HCT116 (cell line): ENCODE measurements at regions not wholly inside any gene's neighbourhood (a gene's known extent, or its start where the extent isn't known, plus 50 kb on each side); places are given as distances from the start of the nearest gene placed in this dataset.

Source experiments
- ELF1 ChIP-seq: IDR thresholded peaks from 2 replicates; pipeline ENCODE4 v1.6.1; 2012; ENCODE audit warnings: low read depth, borderline replicate concordance
- EZH2 ChIP-seq: fragments of 200-600 bp; sonication (generic); IDR thresholded peaks from 2 replicates; pipeline ENCODE4 v1.6.1; 2017; ENCODE audit warnings: antibody characterized with exemption, mixed run types
- POLR2A ChIP-seq: IDR thresholded peaks from 2 replicates; pipeline ENCODE4 v1.7.0; 2011; ENCODE audit warnings: borderline replicate concordance; ENCODE audit not compliant: insufficient read depth, insufficient read length; ENCODE audit errors: extremely low read depth
- POLR2AphosphoS5 ChIP-seq: IDR thresholded peaks from 2 replicates; pipeline ENCODE4 v1.6.1; 2011; ENCODE audit warnings: mild to moderate bottlenecking, low read depth, low read length, moderate library complexity
- RAD21 ChIP-seq: IDR thresholded peaks from 2 replicates; pipeline ENCODE4 v1.6.1; 2012; ENCODE audit warnings: low read depth, mild to moderate bottlenecking
- SIN3A ChIP-seq: IDR thresholded peaks from 2 replicates; pipeline ENCODE4 v1.6.1; 2012; ENCODE audit warnings: low read depth
- SP1 ChIP-seq: IDR thresholded peaks from 2 replicates; pipeline ENCODE4 v1.6.1; 2012; ENCODE audit warnings: low read depth
- YY1 ChIP-seq: IDR thresholded peaks from 2 replicates; pipeline ENCODE4 v1.6.1; 2011; ENCODE audit warnings: low read length, low read depth, moderate library complexity, mild to moderate bottlenecking; ENCODE audit not compliant: insufficient replicate concordance; ENCODE audit errors: extremely low read depth
- ZNF274 ChIP-seq: fragments of 200-500 bp; sonication (Bioruptor generic); IDR thresholded peaks from 2 replicates; pipeline ENCODE4 v1.6.1; 2014; ENCODE audit warnings: mild to moderate bottlenecking, low read depth, low read length, inconsistent platforms
- TF ChIP-seq, protein P1 (sequence below), 3 experiments: fragments of 200-600 bp in 1 of 3; sonication (generic) in 1 of 3; IDR thresholded peaks in 2 of 3; conservative IDR thresholded peaks in 1 of 3; 2 replicates each; pipeline ENCODE4 v1.5.1; 2012 to 2017; ENCODE audit warnings: low read depth in 2 of 3, low read length in 2 of 3, antibody characterized with exemption in 1 of 3, borderline replicate concordance in 1 of 3, control low read depth in 1 of 3, mild to moderate bottlenecking in 1 of 3, mixed read lengths in 1 of 3, mixed run types in 1 of 3, moderate library complexity in 1 of 3; ENCODE audit not compliant: insufficient read depth in 1 of 3
- TF ChIP-seq, protein P2 (sequence below): IDR thresholded peaks from 2 replicates; pipeline ENCODE4 v1.6.1; 2012
- TF ChIP-seq, protein P3 (sequence below): IDR thresholded peaks from 2 replicates; pipeline ENCODE4 v1.6.1; 2012
- TF ChIP-seq, protein P4 (sequence below): IDR thresholded peaks from 2 replicates; pipeline ENCODE4 v1.6.1; 2012; ENCODE audit warnings: low read depth

DNA sequence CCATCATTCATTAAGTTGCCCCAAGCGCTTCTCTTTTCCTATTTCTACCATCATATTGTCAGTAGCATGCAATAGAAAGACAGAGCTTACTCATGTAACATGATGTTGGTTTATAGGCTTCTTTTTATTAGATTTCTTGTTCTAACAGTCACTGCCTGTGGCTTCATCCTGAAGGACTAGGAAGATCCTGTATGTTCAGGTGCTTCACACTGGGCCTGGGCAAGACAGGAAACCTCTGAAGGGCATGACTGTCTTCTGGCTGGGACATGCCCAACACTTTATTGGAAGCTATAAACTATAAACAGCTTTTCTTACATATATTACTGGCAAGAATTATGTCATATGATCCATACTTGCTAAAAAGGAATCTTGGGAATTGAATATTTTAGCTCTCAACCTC lies 258.4 kb upstream of the AKR1E2 start:
- TF ChIP-seq, protein P1, sequence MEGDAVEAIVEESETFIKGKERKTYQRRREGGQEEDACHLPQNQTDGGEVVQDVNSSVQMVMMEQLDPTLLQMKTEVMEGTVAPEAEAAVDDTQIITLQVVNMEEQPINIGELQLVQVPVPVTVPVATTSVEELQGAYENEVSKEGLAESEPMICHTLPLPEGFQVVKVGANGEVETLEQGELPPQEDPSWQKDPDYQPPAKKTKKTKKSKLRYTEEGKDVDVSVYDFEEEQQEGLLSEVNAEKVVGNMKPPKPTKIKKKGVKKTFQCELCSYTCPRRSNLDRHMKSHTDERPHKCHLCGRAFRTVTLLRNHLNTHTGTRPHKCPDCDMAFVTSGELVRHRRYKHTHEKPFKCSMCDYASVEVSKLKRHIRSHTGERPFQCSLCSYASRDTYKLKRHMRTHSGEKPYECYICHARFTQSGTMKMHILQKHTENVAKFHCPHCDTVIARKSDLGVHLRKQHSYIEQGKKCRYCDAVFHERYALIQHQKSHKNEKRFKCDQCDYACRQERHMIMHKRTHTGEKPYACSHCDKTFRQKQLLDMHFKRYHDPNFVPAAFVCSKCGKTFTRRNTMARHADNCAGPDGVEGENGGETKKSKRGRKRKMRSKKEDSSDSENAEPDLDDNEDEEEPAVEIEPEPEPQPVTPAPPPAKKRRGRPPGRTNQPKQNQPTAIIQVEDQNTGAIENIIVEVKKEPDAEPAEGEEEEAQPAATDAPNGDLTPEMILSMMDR (IDR thresholded peaks at IDR 0.05 in 2 of 3, conservative IDR thresholded peaks at IDR 0.05 in 1 of 3; ENCODE audit: borderline replicate concordance in 1 of 3, insufficient read depth in 1 of 3, low read depth in 2 of 3, low read length in 2 of 3), result no peak
- no peak for TF ChIP-seq ZNF274
- TF ChIP-seq, protein P2, sequence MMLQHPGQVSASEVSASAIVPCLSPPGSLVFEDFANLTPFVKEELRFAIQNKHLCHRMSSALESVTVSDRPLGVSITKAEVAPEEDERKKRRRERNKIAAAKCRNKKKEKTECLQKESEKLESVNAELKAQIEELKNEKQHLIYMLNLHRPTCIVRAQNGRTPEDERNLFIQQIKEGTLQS, result no peak
- TF ChIP-seq POLR2AphosphoS5, result no peak
- TF ChIP-seq, protein P3, sequence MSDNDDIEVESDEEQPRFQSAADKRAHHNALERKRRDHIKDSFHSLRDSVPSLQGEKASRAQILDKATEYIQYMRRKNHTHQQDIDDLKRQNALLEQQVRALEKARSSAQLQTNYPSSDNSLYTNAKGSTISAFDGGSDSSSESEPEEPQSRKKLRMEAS, result no peak
- no peak for TF ChIP-seq SP1
- TF ChIP-seq ELF1, result no peak
- no peak for TF ChIP-seq RAD21
- TF ChIP-seq, protein P4, sequence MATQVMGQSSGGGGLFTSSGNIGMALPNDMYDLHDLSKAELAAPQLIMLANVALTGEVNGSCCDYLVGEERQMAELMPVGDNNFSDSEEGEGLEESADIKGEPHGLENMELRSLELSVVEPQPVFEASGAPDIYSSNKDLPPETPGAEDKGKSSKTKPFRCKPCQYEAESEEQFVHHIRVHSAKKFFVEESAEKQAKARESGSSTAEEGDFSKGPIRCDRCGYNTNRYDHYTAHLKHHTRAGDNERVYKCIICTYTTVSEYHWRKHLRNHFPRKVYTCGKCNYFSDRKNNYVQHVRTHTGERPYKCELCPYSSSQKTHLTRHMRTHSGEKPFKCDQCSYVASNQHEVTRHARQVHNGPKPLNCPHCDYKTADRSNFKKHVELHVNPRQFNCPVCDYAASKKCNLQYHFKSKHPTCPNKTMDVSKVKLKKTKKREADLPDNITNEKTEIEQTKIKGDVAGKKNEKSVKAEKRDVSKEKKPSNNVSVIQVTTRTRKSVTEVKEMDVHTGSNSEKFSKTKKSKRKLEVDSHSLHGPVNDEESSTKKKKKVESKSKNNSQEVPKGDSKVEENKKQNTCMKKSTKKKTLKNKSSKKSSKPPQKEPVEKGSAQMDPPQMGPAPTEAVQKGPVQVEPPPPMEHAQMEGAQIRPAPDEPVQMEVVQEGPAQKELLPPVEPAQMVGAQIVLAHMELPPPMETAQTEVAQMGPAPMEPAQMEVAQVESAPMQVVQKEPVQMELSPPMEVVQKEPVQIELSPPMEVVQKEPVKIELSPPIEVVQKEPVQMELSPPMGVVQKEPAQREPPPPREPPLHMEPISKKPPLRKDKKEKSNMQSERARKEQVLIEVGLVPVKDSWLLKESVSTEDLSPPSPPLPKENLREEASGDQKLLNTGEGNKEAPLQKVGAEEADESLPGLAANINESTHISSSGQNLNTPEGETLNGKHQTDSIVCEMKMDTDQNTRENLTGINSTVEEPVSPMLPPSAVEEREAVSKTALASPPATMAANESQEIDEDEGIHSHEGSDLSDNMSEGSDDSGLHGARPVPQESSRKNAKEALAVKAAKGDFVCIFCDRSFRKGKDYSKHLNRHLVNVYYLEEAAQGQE, result no peak
- no peak for TF ChIP-seq EZH2
- no peak for TF ChIP-seq POLR2A
- no peak for TF ChIP-seq YY1
- TF ChIP-seq SIN3A, result no peak
